ENCODE measurements at regions not wholly inside any gene's neighbourhood (a gene's known extent, or its start where the extent isn't known, plus 50 kb on each side); places are given as distances from the start of the nearest gene placed in this dataset.

GRCh38 chr13:99897076-99897440 lies 74.5 kb downstream of the ZIC5 start:
- H3K4me3 ChIP-seq (ENCODE audit: low read depth, low read length) = no peak overlapping the region
- no peak for TF ChIP-seq CTCF (IDR thresholded peaks at IDR 0.05; ENCODE audit: low read depth, low read length, missing control alignments)
- DNase-seq (ENCODE audit: low read depth) = no peak

GRCh38 chr13:99896369-99897075 lies 75.0 kb downstream of the ZIC5 start:
- DNase-seq (ENCODE audit: low read depth) = no peak
- H3K4me3 ChIP-seq (ENCODE audit: low read depth, low read length) = no peak overlapping the region
- no peak for TF ChIP-seq CTCF (IDR thresholded peaks at IDR 0.05; ENCODE audit: low read depth, low read length, missing control alignments)

GRCh38 chr13:99895444-99896368 lies 75.9 kb downstream of the ZIC5 start:
- no peak for TF ChIP-seq CTCF (IDR thresholded peaks at IDR 0.05; ENCODE audit: low read depth, low read length, missing control alignments)
- peak overlapping the region; percentile 43 for H3K4me3 ChIP-seq (ENCODE audit: low read depth, low read length)
- no peak for DNase-seq (ENCODE audit: low read depth)

GRCh38 chr13:99894840-99895443 lies 76.6 kb downstream of the ZIC5 start:
- TF ChIP-seq CTCF (IDR thresholded peaks at IDR 0.05; ENCODE audit: low read depth, low read length, missing control alignments) = no peak
- no peak for DNase-seq (ENCODE audit: low read depth)
- peak overlapping the region; percentile 43 for H3K4me3 ChIP-seq (ENCODE audit: low read depth, low read length)

GRCh38 chr13:99894105-99894839 lies 77.3 kb downstream of the ZIC5 start:
- no peak overlapping the region; the same call in 1 of the 2 replicates for H3K4me3 ChIP-seq (ENCODE audit: low read depth, low read length)
- no peak for DNase-seq (ENCODE audit: low read depth)
- no peak for TF ChIP-seq CTCF (IDR thresholded peaks at IDR 0.05; ENCODE audit: low read depth, low read length, missing control alignments)

- DNase-seq (ENCODE audit: low read depth) = no peak
- no peak overlapping the region for H3K4me3 ChIP-seq (ENCODE audit: low read depth, low read length)
- TF ChIP-seq CTCF (IDR thresholded peaks at IDR 0.05; ENCODE audit: low read depth, low read length, missing control alignments) = no peak
Measured at GRCh38 chr13:99893567-99893966, 78.0 kb downstream of the ZIC5 start.
